ENCODE measurements at regions not wholly inside any gene's neighbourhood (a gene's known extent, or its start where the extent isn't known, plus 50 kb on each side); places are given as distances from the start of the nearest gene placed in this dataset.

- no peak for DNase-seq (ENCODE audit: low spot score)
Observed at GRCh38 chr14:34044666-34045306, 93.9 kb upstream of the EGLN3 start.

- no peak for DNase-seq (ENCODE audit: low spot score)
Observed at GRCh38 chr14:34044373-34044637, 93.4 kb upstream of the EGLN3 start.

- peak; percentile 90 for DNase-seq (ENCODE audit: low spot score)
Observed at GRCh38 chr14:34043627-34044372, 92.9 kb upstream of the EGLN3 start.

GRCh38 chr14:34041220-34041619 lies 90.3 kb upstream of the EGLN3 start:
- no peak for DNase-seq (ENCODE audit: low spot score)

GRCh38 chr14:34040766-34041165 lies 89.9 kb upstream of the EGLN3 start:
- no peak for DNase-seq (ENCODE audit: low spot score)

- no peak for DNase-seq (ENCODE audit: low spot score)
Observed at GRCh38 chr14:34039428-34040047, 88.7 kb upstream of the EGLN3 start.

GRCh38 chr14:34038358-34039057 lies 87.6 kb upstream of the EGLN3 start:
- peak; percentile 48 for DNase-seq (ENCODE audit: low spot score)

GRCh38 chr14:34036319-34036766 lies 85.5 kb upstream of the EGLN3 start:
- no peak for DNase-seq (ENCODE audit: low spot score)

GRCh38 chr14:34035934-34036250 lies 85.0 kb upstream of the EGLN3 start:
- no peak for DNase-seq (ENCODE audit: low spot score)

GRCh38 chr14:34035177-34035933 lies 84.5 kb upstream of the EGLN3 start:
- DNase-seq (ENCODE audit: low spot score): no peak

GRCh38 chr14:34034447-34035176 lies 83.7 kb upstream of the EGLN3 start:
- DNase-seq (ENCODE audit: low spot score): no peak

GRCh38 chr14:34032720-34033119 lies 81.8 kb upstream of the EGLN3 start:
- DNase-seq (ENCODE audit: low spot score): no peak

GRCh38 chr14:34030864-34031263 lies 80.0 kb upstream of the EGLN3 start:
- no peak for DNase-seq (ENCODE audit: low spot score)

GRCh38 chr14:34029921-34030334 lies 79.1 kb upstream of the EGLN3 start:
- no peak for DNase-seq (ENCODE audit: low spot score)

- no peak for DNase-seq (ENCODE audit: low spot score)
Observed at GRCh38 chr14:34027990-34028495, 77.2 kb upstream of the EGLN3 start.

- DNase-seq (ENCODE audit: low spot score): no peak
Observed at GRCh38 chr14:34027130-34027989, 76.5 kb upstream of the EGLN3 start.

GRCh38 chr14:34025325-34026017 lies 74.6 kb upstream of the EGLN3 start:
- no peak for DNase-seq (ENCODE audit: low spot score)

- no peak for DNase-seq (ENCODE audit: low spot score)
Observed at GRCh38 chr14:34024768-34025144, 73.9 kb upstream of the EGLN3 start.
